ENCODE measurements at regions not wholly inside any gene's neighbourhood (a gene's known extent, or its start where the extent isn't known, plus 50 kb on each side); places are given as distances from the start of the nearest gene placed in this dataset.
"Not testable (repeated sequence)": the region's sequence is repeated elsewhere in the genome, so short reads cannot be mapped to it uniquely, and the experiment has no call there.

DNA sequence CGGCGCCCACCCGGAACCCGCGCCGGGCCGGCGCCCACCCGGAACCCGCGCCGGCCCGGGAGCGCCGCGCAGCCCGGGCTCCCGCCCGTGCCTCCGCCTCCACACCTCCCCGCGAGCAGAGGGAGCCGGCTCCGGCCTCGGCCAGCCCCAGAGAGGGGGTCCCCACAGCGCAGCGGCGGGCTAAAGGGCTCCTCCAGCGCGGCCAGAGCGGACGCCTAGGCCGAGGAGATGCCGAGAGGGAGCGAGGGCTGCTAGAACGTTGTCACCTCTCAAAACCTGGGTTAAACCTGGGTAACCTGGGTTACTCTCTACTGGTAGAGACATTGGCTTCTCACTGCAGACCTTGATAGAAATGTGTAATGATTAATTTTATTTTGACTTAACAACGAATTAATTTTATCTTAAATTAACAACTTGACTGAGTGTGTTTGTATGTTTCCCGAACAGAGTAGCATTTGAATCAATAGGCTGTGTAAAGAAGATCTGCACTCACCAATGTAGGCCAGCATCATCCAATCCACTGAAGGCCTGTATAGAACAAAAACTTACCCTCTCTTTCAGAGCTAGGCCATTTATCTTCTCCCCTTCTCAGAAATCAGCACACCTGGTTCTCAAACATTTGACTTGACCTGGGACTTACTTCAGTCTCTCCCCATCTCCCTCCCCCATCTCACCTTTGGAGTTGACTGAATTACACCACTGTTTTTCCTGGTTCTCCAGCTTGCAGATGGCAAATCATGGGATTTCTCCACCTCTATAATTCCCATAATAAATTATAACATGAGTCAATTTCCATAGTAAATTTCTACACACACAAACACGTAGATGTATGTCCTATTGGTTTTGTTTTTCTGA lies 242.7 kb downstream of the ASXL3 start:
- Histone ChIP-seq H3K9ac (ENCODE audit: low read length) (no peak overlapping the region), H3K27ac (ENCODE audit: low read depth, low read length) (no peak overlapping the region), H3K36me3 (ENCODE audit: control insufficient read depth, insufficient read depth, low read length) (no peaks in the 10 kb centered on the region), H3K9me3 (ENCODE audit: control insufficient read depth, insufficient read depth, low read depth, low read length) (peaks cover 3% of the 10 kb centered on the region; the same call in 1 of the 2 replicates), H3K27me3 (ENCODE audit: control insufficient read depth, insufficient read depth, low read length) (no peaks in the 10 kb centered on the region), H3K4me1 (ENCODE audit: control insufficient read depth, insufficient read depth, low read length) (no peaks in the 10 kb centered on the region), H3K4me3 (ENCODE audit: low read depth, low read length) (no peak overlapping the region)

- not testable (repeated sequence) for H3K36me3 ChIP-seq (ENCODE audit: control insufficient read depth, insufficient read depth, low read length); H3K9ac ChIP-seq (ENCODE audit: low read length); H3K4me3 ChIP-seq (ENCODE audit: low read depth, low read length); H3K27ac ChIP-seq (ENCODE audit: low read depth, low read length); H3K9me3 ChIP-seq (ENCODE audit: control insufficient read depth, insufficient read depth, low read depth, low read length); H3K27me3 ChIP-seq (ENCODE audit: control insufficient read depth, insufficient read depth, low read length); H3K4me1 ChIP-seq (ENCODE audit: control insufficient read depth, insufficient read depth, low read length)
These were observed 241.8 kb downstream of the ASXL3 start for GRCh38 chr18:33819692-33820343.

DNA sequence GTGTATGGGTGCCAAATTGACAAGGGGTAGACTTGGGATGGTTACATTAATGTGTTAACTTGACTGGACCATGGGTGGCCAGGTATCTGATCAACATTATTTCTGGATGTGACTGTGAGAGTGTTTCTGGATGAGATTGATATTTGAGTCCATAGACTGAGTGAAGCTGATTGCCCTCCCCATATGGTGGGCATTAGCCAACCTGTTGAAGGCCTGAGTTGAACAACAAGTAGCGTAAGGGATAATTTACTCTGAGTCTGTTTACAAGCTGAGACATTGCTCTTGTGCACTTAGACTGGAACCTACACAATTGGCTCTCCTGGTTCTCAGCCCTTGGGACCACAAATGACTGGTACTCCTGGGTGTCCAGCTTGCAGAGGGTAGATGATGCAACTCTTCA lies 240.1 kb downstream of the ASXL3 start:
- no peaks in the 10 kb centered on the region for H3K27me3 ChIP-seq (ENCODE audit: control insufficient read depth, insufficient read depth, low read length)
- H3K36me3 ChIP-seq (ENCODE audit: control insufficient read depth, insufficient read depth, low read length) = no peaks in the 10 kb centered on the region
- no peak overlapping the region for H3K9ac ChIP-seq (ENCODE audit: low read length)
- no peaks in the 10 kb centered on the region for H3K4me1 ChIP-seq (ENCODE audit: control insufficient read depth, insufficient read depth, low read length)
- no peak overlapping the region for H3K4me3 ChIP-seq (ENCODE audit: low read depth, low read length)
- H3K27ac ChIP-seq (ENCODE audit: low read depth, low read length) = no peak overlapping the region
- peaks cover 3% of the 10 kb centered on the region; the same call in 1 of the 2 replicates for H3K9me3 ChIP-seq (ENCODE audit: control insufficient read depth, insufficient read depth, low read depth, low read length)

- H3K9me3 ChIP-seq (ENCODE audit: control insufficient read depth, insufficient read depth, low read depth, low read length) = peaks cover 3% of the 10 kb centered on the region; the same call in 1 of the 2 replicates
- H3K27me3 ChIP-seq (ENCODE audit: control insufficient read depth, insufficient read depth, low read length) = no peaks in the 10 kb centered on the region
- no peaks in the 10 kb centered on the region for H3K4me1 ChIP-seq (ENCODE audit: control insufficient read depth, insufficient read depth, low read length)
- H3K4me3 ChIP-seq (ENCODE audit: low read depth, low read length) = no peak overlapping the region
- no peaks in the 10 kb centered on the region for H3K36me3 ChIP-seq (ENCODE audit: control insufficient read depth, insufficient read depth, low read length)
- H3K27ac ChIP-seq (ENCODE audit: low read depth, low read length) = no peak overlapping the region
- no peak overlapping the region for H3K9ac ChIP-seq (ENCODE audit: low read length)
These were observed 239.1 kb downstream of the ASXL3 start for GRCh38 chr18:33817096-33817495.

DNA sequence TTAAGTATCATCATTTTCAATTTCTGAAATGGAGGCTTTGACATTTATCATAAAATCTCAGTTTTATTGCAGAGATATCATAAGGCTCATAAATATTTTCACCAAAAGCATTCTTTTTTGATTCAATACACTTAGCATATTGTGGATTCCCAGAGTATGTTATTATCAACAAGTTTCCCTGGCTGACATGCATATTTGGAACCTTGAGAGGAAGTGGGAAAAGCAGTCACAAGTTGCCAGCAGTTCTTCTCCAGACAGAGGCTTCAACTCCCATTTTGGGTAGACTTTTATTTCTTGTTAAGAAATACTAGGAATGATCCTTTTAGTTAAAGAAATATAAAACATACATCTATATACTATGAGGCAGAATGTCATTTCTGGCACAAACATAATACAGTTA lies 236.5 kb downstream of the ASXL3 start:
- Histone ChIP-seq H3K36me3 (ENCODE audit: control insufficient read depth, insufficient read depth, low read length) (no peaks in the 10 kb centered on the region), H3K9me3 (ENCODE audit: control insufficient read depth, insufficient read depth, low read depth, low read length) (peaks cover 3% of the 10 kb centered on the region; the same call in 1 of the 2 replicates), H3K4me1 (ENCODE audit: control insufficient read depth, insufficient read depth, low read length) (no peaks in the 10 kb centered on the region), H3K27ac (ENCODE audit: low read depth, low read length) (no peak overlapping the region), H3K4me3 (ENCODE audit: low read depth, low read length) (no peak overlapping the region), H3K27me3 (ENCODE audit: control insufficient read depth, insufficient read depth, low read length) (no peaks in the 10 kb centered on the region), H3K9ac (ENCODE audit: low read length) (no peak overlapping the region)

- Histone ChIP-seq H3K27me3 (ENCODE audit: control insufficient read depth, insufficient read depth, low read length) (no peaks in the 10 kb centered on the region), H3K4me3 (ENCODE audit: low read depth, low read length) (no peak overlapping the region), H3K4me1 (ENCODE audit: control insufficient read depth, insufficient read depth, low read length) (no peaks in the 10 kb centered on the region), H3K9me3 (ENCODE audit: control insufficient read depth, insufficient read depth, low read depth, low read length) (no peaks in the 10 kb centered on the region), H3K27ac (ENCODE audit: low read depth, low read length) (no peak overlapping the region), H3K9ac (ENCODE audit: low read length) (no peak overlapping the region), H3K36me3 (ENCODE audit: control insufficient read depth, insufficient read depth, low read length) (no peaks in the 10 kb centered on the region)
These were observed 234.2 kb downstream of the ASXL3 start for GRCh38 chr18:33812186-33812585.

- Histone ChIP-seq H3K4me1 (ENCODE audit: control insufficient read depth, insufficient read depth, low read length) (no peaks in the 10 kb centered on the region), H3K27ac (ENCODE audit: low read depth, low read length) (no peak overlapping the region), H3K9me3 (ENCODE audit: control insufficient read depth, insufficient read depth, low read depth, low read length) (no peaks in the 10 kb centered on the region), H3K36me3 (ENCODE audit: control insufficient read depth, insufficient read depth, low read length) (no peaks in the 10 kb centered on the region), H3K4me3 (ENCODE audit: low read depth, low read length) (no peak overlapping the region), H3K9ac (ENCODE audit: low read length) (no peak overlapping the region), H3K27me3 (ENCODE audit: control insufficient read depth, insufficient read depth, low read length) (no peaks in the 10 kb centered on the region)
These were observed 227.6 kb downstream of the ASXL3 start for GRCh38 chr18:33805592-33805991.

DNA sequence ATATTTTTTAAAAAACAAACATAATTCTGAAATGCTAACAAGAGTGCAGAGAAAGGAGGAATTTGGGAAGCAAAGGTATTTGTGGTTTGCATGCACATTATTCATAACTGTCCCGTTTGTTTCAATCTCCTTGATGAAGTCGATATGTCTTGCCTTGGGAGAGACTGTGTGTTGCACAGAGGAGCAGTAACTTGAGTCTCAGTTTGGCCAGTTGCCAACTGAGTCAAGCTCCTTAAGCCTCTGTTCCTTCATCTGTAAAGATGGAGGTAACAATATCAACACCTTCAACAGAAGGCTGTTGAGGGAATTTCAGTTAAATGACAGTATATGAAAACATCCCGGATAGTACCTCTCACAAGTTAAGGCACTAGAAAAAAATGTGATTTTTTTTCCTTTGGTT lies 226.2 kb downstream of the ASXL3 start:
- Histone ChIP-seq H3K27ac (ENCODE audit: low read depth, low read length) (no peak overlapping the region), H3K27me3 (ENCODE audit: control insufficient read depth, insufficient read depth, low read length) (no peaks in the 10 kb centered on the region), H3K36me3 (ENCODE audit: control insufficient read depth, insufficient read depth, low read length) (no peaks in the 10 kb centered on the region), H3K9me3 (ENCODE audit: control insufficient read depth, insufficient read depth, low read depth, low read length) (no peaks in the 10 kb centered on the region), H3K4me3 (ENCODE audit: low read depth, low read length) (no peak overlapping the region), H3K4me1 (ENCODE audit: control insufficient read depth, insufficient read depth, low read length) (no peaks in the 10 kb centered on the region), H3K9ac (ENCODE audit: low read length) (no peak overlapping the region)

- Histone ChIP-seq H3K4me1 (ENCODE audit: control insufficient read depth, insufficient read depth, low read length) (no peaks in the 10 kb centered on the region), H3K9me3 (ENCODE audit: control insufficient read depth, insufficient read depth, low read depth, low read length) (no peaks in the 10 kb centered on the region), H3K4me3 (ENCODE audit: low read depth, low read length) (no peak overlapping the region), H3K36me3 (ENCODE audit: control insufficient read depth, insufficient read depth, low read length) (no peaks in the 10 kb centered on the region), H3K9ac (ENCODE audit: low read length) (no peak overlapping the region), H3K27me3 (ENCODE audit: control insufficient read depth, insufficient read depth, low read length) (no peaks in the 10 kb centered on the region), H3K27ac (ENCODE audit: low read depth, low read length) (no peak overlapping the region)
These were observed 225.6 kb downstream of the ASXL3 start for GRCh38 chr18:33803636-33804035.

DNA sequence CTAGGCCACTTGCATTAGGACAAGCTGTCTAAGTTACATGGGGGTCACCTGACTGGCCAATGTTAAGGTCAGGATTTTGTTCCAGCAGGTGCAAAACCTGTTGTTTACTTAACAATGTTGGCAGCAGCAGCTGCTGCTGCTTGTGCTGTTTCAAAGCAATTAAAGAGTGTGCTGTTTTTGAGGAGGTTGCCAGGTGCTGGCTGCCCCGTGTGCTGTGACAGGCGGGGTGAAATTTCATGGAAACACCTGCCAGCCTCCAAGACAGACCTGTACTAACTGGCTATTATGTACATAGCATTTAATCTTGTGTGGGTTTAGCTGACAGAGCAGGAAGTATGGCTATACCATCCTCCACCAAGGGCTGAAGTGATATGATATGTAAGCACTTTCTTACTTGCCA lies 224.9 kb downstream of the ASXL3 start:
- H3K4me1 ChIP-seq (ENCODE audit: control insufficient read depth, insufficient read depth, low read length) = no peaks in the 10 kb centered on the region
- no peak overlapping the region for H3K27ac ChIP-seq (ENCODE audit: low read depth, low read length)
- no peak overlapping the region for H3K4me3 ChIP-seq (ENCODE audit: low read depth, low read length)
- no peak overlapping the region for H3K9ac ChIP-seq (ENCODE audit: low read length)
- no peaks in the 10 kb centered on the region for H3K9me3 ChIP-seq (ENCODE audit: control insufficient read depth, insufficient read depth, low read depth, low read length)
- no peaks in the 10 kb centered on the region for H3K27me3 ChIP-seq (ENCODE audit: control insufficient read depth, insufficient read depth, low read length)
- no peaks in the 10 kb centered on the region for H3K36me3 ChIP-seq (ENCODE audit: control insufficient read depth, insufficient read depth, low read length)
